ENCODE measurements at regions not wholly inside any gene's neighbourhood (a gene's known extent, or its start where the extent isn't known, plus 50 kb on each side); places are given as distances from the start of the nearest gene placed in this dataset.
A peak's percentile ranks its signal among the peaks of the same experiment; 100 is the strongest.

GRCh38 chr3:73695841-73696240, 71.1 kb upstream of the PDZRN3 start:
- DNase-seq (ENCODE audit: low spot score) = no peak

GRCh38 chr3:73694983-73695757, 70.4 kb upstream of the PDZRN3 start:
- no peak for DNase-seq (ENCODE audit: low spot score)

GRCh38 chr3:73687106-73688004, 62.6 kb upstream of the PDZRN3 start:
- no peak for DNase-seq (ENCODE audit: low spot score)

DNA sequence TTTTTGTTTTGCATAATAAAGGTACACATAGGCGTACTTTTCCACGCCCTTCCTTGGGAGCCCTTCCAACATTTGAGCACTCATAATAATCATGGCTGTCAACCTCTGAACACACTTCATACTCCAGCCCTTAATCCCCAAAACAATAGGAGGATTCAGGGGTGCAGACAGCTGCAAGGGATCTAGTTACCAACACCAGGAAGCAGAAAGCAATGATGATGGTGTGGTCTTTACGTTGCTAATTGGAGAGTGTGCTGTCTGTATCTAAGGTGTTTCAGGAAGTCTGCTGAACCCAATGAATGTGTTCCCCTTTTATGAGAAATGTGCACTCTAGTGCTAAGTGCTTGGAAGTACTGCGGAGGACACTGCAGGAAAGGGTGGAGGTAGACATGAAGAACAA, 60.3 kb upstream of the PDZRN3 start:
- DNase-seq (ENCODE audit: low spot score) = no peak

GRCh38 chr3:73683706-73684105, 59.0 kb upstream of the PDZRN3 start:
- no peak for DNase-seq (ENCODE audit: low spot score)

GRCh38 chr3:73681610-73682009, 56.9 kb upstream of the PDZRN3 start:
- no peak for DNase-seq (ENCODE audit: low spot score)

GRCh38 chr3:73681198-73681597, 56.5 kb upstream of the PDZRN3 start:
- no peak for DNase-seq (ENCODE audit: low spot score)

GRCh38 chr3:73680391-73681095, 55.8 kb upstream of the PDZRN3 start:
- peak; percentile 3 for DNase-seq (ENCODE audit: low spot score)

- DNase-seq (ENCODE audit: low spot score) = no peak
These were observed 52.7 kb upstream of the PDZRN3 start for GRCh38 chr3:73677336-73678024.

Measured in Ammon's horn (tissue), 1 donor.